Neural progenitor cell (in vitro differentiated cells): ENCODE measurements at regions not wholly inside any gene's neighbourhood (a gene's known extent, or its start where the extent isn't known, plus 50 kb on each side); places are given as distances from the start of the nearest gene placed in this dataset.

Experiments used
- DNase-seq: peaks from one replicate; pipeline ENCODE4 v3.0.0-alpha.2; 2016; ENCODE audit warnings: low spot score
- H2AFZ ChIP-seq: fragments of 200-600 bp; sonication (generic); replicated peaks from 2 replicates; pipeline ENCODE4 v1.6.1; 2016; ENCODE audit warnings: antibody characterized with exemption
- H3F3A ChIP-seq: fragments of 200-600 bp; sonication (generic); 2 replicates; pipeline ENCODE4 v1.6.1; 2016; ENCODE audit warnings: antibody characterized with exemption, low read depth
- H3K27ac ChIP-seq: fragments of 200-600 bp; sonication (generic); 2 replicates; pipeline ENCODE4 v1.5.1; 2016; ENCODE audit warnings: mild to moderate bottlenecking
- H3K27me3 ChIP-seq: fragments of 200-600 bp; sonication (generic); 2 replicates; pipeline ENCODE4 v1.6.1; 2016; ENCODE audit warnings: mild to moderate bottlenecking, moderate library complexity
- H3K36me3 ChIP-seq: fragments of 200-600 bp; sonication (generic); 2 replicates; pipeline ENCODE4 v1.5.1; 2016
- H3K4me1 ChIP-seq: fragments of 200-600 bp; sonication (generic); 2 replicates; pipeline ENCODE4 v1.6.1; 2016; ENCODE audit warnings: mixed run types
- H3K4me2 ChIP-seq: fragments of 200-600 bp; sonication (generic); 2 replicates; pipeline ENCODE4 v1.6.1; 2016
- H3K4me3 ChIP-seq: fragments of 200-600 bp; sonication (generic); 2 replicates; pipeline ENCODE4 v1.5.1; 2016
- H3K79me2 ChIP-seq: fragments of 200-600 bp; sonication (generic); 2 replicates; pipeline ENCODE4 v1.6.1; 2016; ENCODE audit warnings: low read depth
- H3K9ac ChIP-seq: fragments of 200-600 bp; sonication (generic); 2 replicates; pipeline ENCODE4 v1.6.1; 2016
- H3K9me3 ChIP-seq: fragments of 200-600 bp; sonication (generic); 2 replicates; pipeline ENCODE4 v1.5.1; 2016; ENCODE audit warnings: low read depth
- H4K20me1 ChIP-seq: fragments of 200-600 bp; sonication (generic); 2 replicates; pipeline ENCODE4 v1.6.1; 2016; ENCODE audit warnings: low read depth
- H3K27ac Mint-ChIP-seq: 3 replicates; pipeline ENCODE4 v1.8.0; 2021; ENCODE audit warnings: mixed read lengths
- H3K27me3 Mint-ChIP-seq: 2 replicates; pipeline ENCODE4 v1.8.0; 2022; ENCODE audit warnings: low read depth, mild to moderate bottlenecking, inconsistent platforms, moderate library complexity, mixed read lengths; ENCODE audit not compliant: insufficient read depth
- H3K36me3 Mint-ChIP-seq: 3 replicates; pipeline ENCODE4 v1.8.0; 2021; ENCODE audit warnings: mixed read lengths
- H3K4me1 Mint-ChIP-seq: 3 replicates; pipeline ENCODE4 v1.8.0; 2021; ENCODE audit warnings: mixed read lengths
- H3K4me3 Mint-ChIP-seq: 3 replicates; pipeline ENCODE4 v1.8.0; 2021; ENCODE audit warnings: mild to moderate bottlenecking, moderate library complexity, mixed read lengths
- H3K9me3 Mint-ChIP-seq: 3 replicates; pipeline ENCODE4 v1.8.0; 2020; ENCODE audit warnings: mixed read lengths
- CTCF ChIP-seq: fragments of 200-600 bp; sonication (generic); IDR thresholded peaks from 2 replicates; pipeline ENCODE4 v1.5.1; 2017; ENCODE audit warnings: antibody characterized with exemption, mild to moderate bottlenecking
- EZH2 ChIP-seq: fragments of 200-600 bp; sonication (generic); IDR thresholded peaks from 2 replicates; pipeline ENCODE4 v1.6.1; 2017; ENCODE audit warnings: antibody characterized with exemption, mild to moderate bottlenecking, moderate library complexity
- EZH2phosphoT487 ChIP-seq: fragments of 200-600 bp; sonication (generic); IDR thresholded peaks from 2 replicates; pipeline ENCODE4 v1.6.1; 2017; ENCODE audit warnings: antibody characterized with exemption

GRCh38 chr2:75925331-75926024 lies 214.8 kb upstream of the GCFC2 start:
- Mint-ChIP-seq H3K9me3 (peaks cover 2% of the 10 kb centered on the region), H3K4me3 (no peak overlapping the region), H3K4me1 (peaks cover 31% of the 10 kb centered on the region), H3K27ac (no peak overlapping the region), H3K27me3 (no peaks in the 10 kb centered on the region), H3K36me3 (no peaks in the 10 kb centered on the region)
- H3K27me3 ChIP-seq: no peaks in the 10 kb centered on the region
- DNase-seq: no peak
- H2AFZ ChIP-seq: peak overlapping the region; percentile 2
- H3K4me2 ChIP-seq: no peak overlapping the region
- H3K9me3 ChIP-seq: no peaks in the 10 kb centered on the region
- no peaks in the 10 kb centered on the region for H3K79me2 ChIP-seq
- H4K20me1 ChIP-seq: no peaks in the 10 kb centered on the region
- no peak overlapping the region for H3K27ac ChIP-seq
- no peak overlapping the region for H3K4me3 ChIP-seq
- H3F3A ChIP-seq: peaks cover 13% of the 10 kb centered on the region
- no peaks in the 10 kb centered on the region for H3K36me3 ChIP-seq
- no peak for TF ChIP-seq CTCF
- no peak for TF ChIP-seq EZH2phosphoT487
- no peak for TF ChIP-seq EZH2
- no peak overlapping the region for H3K9ac ChIP-seq
- H3K4me1 ChIP-seq: peaks cover 14% of the 10 kb centered on the region

GRCh38 chr2:75922191-75922590 lies 211.5 kb upstream of the GCFC2 start:
- Mint-ChIP-seq H3K4me3 (no peak overlapping the region), H3K9me3 (peaks cover 2% of the 10 kb centered on the region), H3K4me1 (peaks cover 40% of the 10 kb centered on the region), H3K27ac (no peak overlapping the region), H3K27me3 (no peaks in the 10 kb centered on the region), H3K36me3 (no peaks in the 10 kb centered on the region)
- Histone ChIP-seq H3K36me3 (no peaks in the 10 kb centered on the region), H3K27me3 (no peaks in the 10 kb centered on the region), H3K4me1 (peaks cover 16% of the 10 kb centered on the region), H3K9ac (no peak overlapping the region), H3K9me3 (no peaks in the 10 kb centered on the region), H3K27ac (no peak overlapping the region), H4K20me1 (no peaks in the 10 kb centered on the region), H3K79me2 (no peaks in the 10 kb centered on the region), H3K4me2 (no peak overlapping the region), H3F3A (peaks cover 16% of the 10 kb centered on the region), H2AFZ (no peak overlapping the region), H3K4me3 (no peak overlapping the region)
- DNase-seq: no peak
- no peak for TF ChIP-seq EZH2phosphoT487
- TF ChIP-seq CTCF: no peak
- TF ChIP-seq EZH2: no peak

- Histone ChIP-seq H3K36me3 (no peaks in the 10 kb centered on the region), H3K4me2 (peak overlapping the region; percentile 65), H3K9ac (no peak overlapping the region), H3K79me2 (no peaks in the 10 kb centered on the region), H3K4me3 (peak overlapping the region; percentile 20), H3K9me3 (no peaks in the 10 kb centered on the region), H2AFZ (no peak overlapping the region), H3K27ac (peak overlapping the region; percentile 8), H4K20me1 (no peaks in the 10 kb centered on the region), H3K4me1 (peaks cover 16% of the 10 kb centered on the region), H3F3A (peaks cover 16% of the 10 kb centered on the region), H3K27me3 (no peaks in the 10 kb centered on the region)
- TF ChIP-seq CTCF: no peak
- no peak for TF ChIP-seq EZH2
- TF ChIP-seq EZH2phosphoT487: no peak
- peak overlapping the region; percentile 71 for H3K4me3 Mint-ChIP-seq
- H3K36me3 Mint-ChIP-seq: no peaks in the 10 kb centered on the region
- H3K27ac Mint-ChIP-seq: peak overlapping the region; percentile 98
- H3K9me3 Mint-ChIP-seq: peaks cover 3% of the 10 kb centered on the region
- DNase-seq: peak; percentile 66
- no peaks in the 10 kb centered on the region for H3K27me3 Mint-ChIP-seq
- peaks cover 38% of the 10 kb centered on the region for H3K4me1 Mint-ChIP-seq
Observed at GRCh38 chr2:75920859-75921551, 210.3 kb upstream of the GCFC2 start.
